Endothelial cell of umbilical vein (primary cell): ENCODE measurements at regions not wholly inside any gene's neighbourhood (a gene's known extent, or its start where the extent isn't known, plus 50 kb on each side); places are given as distances from the start of the nearest gene placed in this dataset.

Experiments used
- BruUV-seq: library from RNA; stranded (reverse); fragments of 400-500 nt; replicated peaks from 2 replicates; lab custom pipeline; 2021; lab: Mats Ljungman, UMichigan
- CTCF ChIA-PET: fragments of 300-600, 350-600 bp; sonication (Branson Sonifier 250); formaldehyde crosslinking; loops from one replicate; lab custom pipeline; 2021; ENCODE audit warnings: antibody characterized with exemption, inconsistent platforms; lab: Charles Lee
- POLR2A ChIA-PET: fragments of 300-600, 350-600 bp; sonication (Branson Sonifier 250); formaldehyde crosslinking; loops from one replicate; lab custom pipeline; 2021; ENCODE audit warnings: antibody characterized with exemption, inconsistent platforms; lab: Charles Lee
- DNase-seq: peaks from one replicate; pipeline ENCODE4 v3.0.0-alpha.2; 2011; ENCODE audit warnings: low read depth, low spot score
- FAIRE-seq: peaks from 2 replicates; lab custom pipeline; 2011; peaks lifted over from hg19 to GRCh38; lab: Jason Lieb, UNC
- H2AFZ ChIP-seq: 2 replicates; pipeline ENCODE4 v1.6.0; 2012; ENCODE audit warnings: low read depth, low read length, control low read depth, inconsistent platforms
- H3K27ac ChIP-seq: 2 replicates; pipeline ENCODE4 v1.5.1; 2011; ENCODE audit warnings: low read depth, mild to moderate bottlenecking, control low read depth, low read length, moderate library complexity; ENCODE audit not compliant: insufficient read depth
- H3K27me3 ChIP-seq, 2 experiments: 2 replicates each; pipeline versions ENCODE4 v1.6.0 to v1.6.1; 2011; ENCODE audit warnings: low read length in 2 of 2, mixed read lengths in 1 of 2; ENCODE audit not compliant: control insufficient read depth in 2 of 2, insufficient read depth in 2 of 2
- H3K36me3 ChIP-seq, 2 experiments: 2 replicates in 1 of 2; 3 replicates in 1 of 2; pipeline ENCODE4 v1.5.1; 2011; ENCODE audit warnings: low read length in 2 of 2, mild to moderate bottlenecking in 1 of 2, moderate library complexity in 1 of 2; ENCODE audit not compliant: control insufficient read depth in 2 of 2, insufficient read depth in 2 of 2; ENCODE audit errors: extremely low read depth in 1 of 2
- H3K4me1 ChIP-seq: 3 replicates; pipeline ENCODE4 v1.5.1; 2011; ENCODE audit warnings: mild to moderate bottlenecking, low read length; ENCODE audit not compliant: control insufficient read depth, insufficient read depth; ENCODE audit errors: extremely low read depth
- H3K4me2 ChIP-seq: 2 replicates; pipeline ENCODE4 v1.6.1; 2011; ENCODE audit warnings: low read length, control low read depth, mixed read lengths; ENCODE audit not compliant: insufficient read depth
- H3K4me3 ChIP-seq, 3 experiments: fragments of 200-600 bp in 1 of 3; sonication (generic), shearing (Covaris generic) in 1 of 3; replicated peaks in 1 of 3; 2 replicates each; pipeline ENCODE4 v1.5.1; 2011 to 2016; ENCODE audit warnings: control low read depth in 3 of 3, low read length in 3 of 3, mild to moderate bottlenecking in 2 of 3, inconsistent platforms in 1 of 3, low read depth in 1 of 3, moderate library complexity in 1 of 3; ENCODE audit not compliant: insufficient read depth in 1 of 3
- H3K79me2 ChIP-seq: 2 replicates; pipeline ENCODE4 v1.6.0; 2012; ENCODE audit warnings: low read length, inconsistent platforms; ENCODE audit not compliant: control insufficient read depth, insufficient read depth
- H3K9ac ChIP-seq: replicated peaks from 2 replicates; pipeline ENCODE3; 2011; ENCODE audit warnings: low read length, control low read depth; ENCODE audit not compliant: insufficient read depth; ENCODE audit errors: extremely low read depth
- H3K9me1 ChIP-seq: replicated peaks from 3 replicates; pipeline ENCODE4 v1.6.0; 2011; ENCODE audit warnings: mild to moderate bottlenecking, low read length; ENCODE audit not compliant: control insufficient read depth, insufficient read depth; ENCODE audit errors: extremely low read depth
- H3K9me3 ChIP-seq: replicated peaks from 2 replicates; pipeline ENCODE4 v1.5.1; 2012; ENCODE audit warnings: low read length, inconsistent platforms; ENCODE audit not compliant: control insufficient read depth, insufficient read depth
- H4K20me1 ChIP-seq: replicated peaks from 2 replicates; pipeline ENCODE3; 2011; ENCODE audit warnings: mild to moderate bottlenecking, low read length; ENCODE audit not compliant: control insufficient read depth, insufficient read depth; ENCODE audit errors: extremely low read depth
- FOS ChIP-seq: IDR thresholded peaks from 2 replicates; pipeline ENCODE4 v1.6.1; 2011; ENCODE audit warnings: mild to moderate bottlenecking, low read length, moderate library complexity, borderline replicate concordance; ENCODE audit not compliant: insufficient read depth
- GATA2 ChIP-seq: IDR thresholded peaks from 2 replicates; pipeline ENCODE4 v1.7.0; 2011; ENCODE audit warnings: low read depth, mild to moderate bottlenecking, moderate library complexity, mixed read lengths, low read length; ENCODE audit not compliant: insufficient read length, insufficient read depth
- JUN ChIP-seq: IDR thresholded peaks from 2 replicates; pipeline ENCODE4 v1.6.1; 2011; ENCODE audit warnings: borderline replicate concordance, low read depth; ENCODE audit not compliant: insufficient read length, insufficient read depth
- MAX ChIP-seq: IDR thresholded peaks from 2 replicates; pipeline ENCODE4 v1.6.1; 2011; ENCODE audit not compliant: insufficient read depth, insufficient read length
- MYC ChIP-seq: IDR thresholded peaks from one replicate; pipeline ENCODE4 v1.6.1; 2011; ENCODE audit warnings: mild to moderate bottlenecking, low read depth, low read length
- POLR2A ChIP-seq: IDR thresholded peaks from 2 replicates; pipeline ENCODE4 v1.6.1; 2012; ENCODE audit warnings: low read depth, mild to moderate bottlenecking, control low read depth, low read length
- POLR2AphosphoS5 ChIP-seq: IDR thresholded peaks from 2 replicates; pipeline ENCODE4 v1.6.1; 2012; ENCODE audit warnings: low read depth, mild to moderate bottlenecking, control low read depth, low read length, moderate library complexity; ENCODE audit not compliant: insufficient read depth
- dilution Hi-C: fragments of 300-500 bp; cut with MboI; formaldehyde crosslinking; loops from one replicate; pipeline ENCODE4 v1.15.0; 2019; ENCODE audit warnings: low sequenced_read_pairs; ENCODE audit not compliant: extremely low pct_ligation_motif_present
- intact Hi-C: fragments of 100-400 bp; cut with micrococcal nuclease; formaldehyde crosslinking; loops from one replicate; pipeline ENCODE4 v1.10.0; 2022
- TF ChIP-seq, protein P1 (sequence below), 2 donors: IDR thresholded peaks; 1 replicate in 1 of 2; 2 replicates in 1 of 2; pipeline ENCODE4 v1.5.1; 2011; ENCODE audit warnings: low read length in 2 of 2, mild to moderate bottlenecking in 2 of 2, moderate library complexity in 2 of 2, control low read depth in 1 of 2, inconsistent platforms in 1 of 2, low read depth in 1 of 2; ENCODE audit not compliant: insufficient read depth in 1 of 2; ENCODE audit errors: extremely low read depth in 1 of 2

DNA sequence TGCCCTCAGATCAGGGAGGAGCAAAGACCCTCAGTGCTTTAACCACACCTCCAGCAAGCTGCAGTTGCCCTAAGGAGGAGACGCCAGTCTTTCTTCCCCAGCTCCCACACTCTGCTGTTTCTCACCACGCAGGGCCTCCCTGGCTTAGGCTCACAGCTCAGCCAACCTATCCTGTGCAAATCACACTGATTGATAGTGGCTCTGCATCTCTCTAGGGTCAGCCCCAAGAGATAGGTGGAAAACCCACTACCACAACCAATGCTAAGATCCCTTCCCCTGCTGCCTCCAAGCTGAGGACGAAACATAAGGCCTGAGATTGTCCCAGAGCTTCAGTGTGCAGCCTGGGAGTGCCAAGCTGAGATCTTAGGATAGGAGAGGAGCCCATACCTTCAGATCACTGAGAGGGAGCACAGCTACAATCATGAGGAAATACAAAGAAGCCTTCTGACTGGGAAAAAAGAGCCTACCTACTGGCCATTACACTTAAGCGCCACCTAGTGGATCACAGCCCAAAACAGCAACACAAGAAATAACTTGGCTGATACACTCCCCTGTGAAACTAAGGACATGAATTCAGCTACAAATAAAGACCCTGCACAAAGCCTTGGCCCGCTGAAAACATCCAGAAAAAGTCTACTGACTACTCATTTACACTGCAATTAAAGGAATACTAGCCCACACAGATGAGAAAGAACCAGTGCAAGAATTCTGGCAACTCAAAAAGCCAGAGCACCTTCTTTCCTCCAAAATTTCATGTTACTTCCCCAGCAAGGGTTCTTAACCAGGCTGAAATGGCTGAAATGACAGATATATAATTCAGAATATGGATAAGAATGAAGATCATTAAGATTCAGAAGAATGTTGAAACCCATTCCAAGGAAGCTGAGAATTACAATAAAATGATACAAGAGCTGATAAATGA lies 271.5 kb upstream of the DCBLD2 start:
- ChIA-PET CTCF (interaction anchor here (0.7 to 4.7 kb wide), 49 partner anchors 9 to 635 kb away, joined by 3 to 123 read pairs (median 5); no protein-coding TSS in a partner anchor), POLR2A (no interaction called here)
- no peak overlapping the region for H3K9ac ChIP-seq
- FAIRE-seq (peak; percentile 70), DNase-seq (peak; percentile 76)
- H3K4me3 ChIP-seq = no peak overlapping the region
- intact Hi-C loops = loop anchor here (1.0 to 10.0 kb wide), 6 partner anchors 59 to 580 kb away; partner anchors contain the start of gene COL8A1
- H3K9me1 ChIP-seq = no peaks in the 10 kb centered on the region
- BruUV-seq = no TSS peak
- H3K9me3 ChIP-seq = no peaks in the 10 kb centered on the region
- no peaks in the 10 kb centered on the region for H3K79me2 ChIP-seq
- no peak overlapping the region for H3K4me2 ChIP-seq
- no peaks in the 10 kb centered on the region for H3K27me3 ChIP-seq
- H3K4me1 ChIP-seq = no peaks in the 10 kb centered on the region
- dilution Hi-C loops = no loop called here
- no peak overlapping the region for H3K27ac ChIP-seq
- H4K20me1 ChIP-seq = no peaks in the 10 kb centered on the region
- TF ChIP-seq MAX = no peak
- TF ChIP-seq POLR2AphosphoS5 = no peak
- TF ChIP-seq MYC = no peak
- TF ChIP-seq GATA2 = no peak
- TF ChIP-seq, protein P1, sequence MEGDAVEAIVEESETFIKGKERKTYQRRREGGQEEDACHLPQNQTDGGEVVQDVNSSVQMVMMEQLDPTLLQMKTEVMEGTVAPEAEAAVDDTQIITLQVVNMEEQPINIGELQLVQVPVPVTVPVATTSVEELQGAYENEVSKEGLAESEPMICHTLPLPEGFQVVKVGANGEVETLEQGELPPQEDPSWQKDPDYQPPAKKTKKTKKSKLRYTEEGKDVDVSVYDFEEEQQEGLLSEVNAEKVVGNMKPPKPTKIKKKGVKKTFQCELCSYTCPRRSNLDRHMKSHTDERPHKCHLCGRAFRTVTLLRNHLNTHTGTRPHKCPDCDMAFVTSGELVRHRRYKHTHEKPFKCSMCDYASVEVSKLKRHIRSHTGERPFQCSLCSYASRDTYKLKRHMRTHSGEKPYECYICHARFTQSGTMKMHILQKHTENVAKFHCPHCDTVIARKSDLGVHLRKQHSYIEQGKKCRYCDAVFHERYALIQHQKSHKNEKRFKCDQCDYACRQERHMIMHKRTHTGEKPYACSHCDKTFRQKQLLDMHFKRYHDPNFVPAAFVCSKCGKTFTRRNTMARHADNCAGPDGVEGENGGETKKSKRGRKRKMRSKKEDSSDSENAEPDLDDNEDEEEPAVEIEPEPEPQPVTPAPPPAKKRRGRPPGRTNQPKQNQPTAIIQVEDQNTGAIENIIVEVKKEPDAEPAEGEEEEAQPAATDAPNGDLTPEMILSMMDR (IDR thresholded peaks at IDR 0.05; ENCODE audit: extremely low read depth in 1 of 2, insufficient read depth in 1 of 2, low read depth in 1 of 2, low read length in 2 of 2) = peak; percentile 72 to 74
- no peak for TF ChIP-seq FOS
- TF ChIP-seq JUN = no peak
- TF ChIP-seq POLR2A = no peak
- no peaks in the 10 kb centered on the region for H3K36me3 ChIP-seq
- peak overlapping the region; percentile 36 for H2AFZ ChIP-seq
